Activated naive CD8-positive, alpha-beta T cell treated with anti-CD3 and anti-CD28 coated beads for 36 hours (primary cell): ENCODE measurements at regions not wholly inside any gene's neighbourhood (a gene's known extent, or its start where the extent isn't known, plus 50 kb on each side); places are given as distances from the start of the nearest gene placed in this dataset.

Experiments
- DNase-seq: peaks from one replicate; pipeline ENCODE4 v3.0.0; 2021
- H3K27ac Mint-ChIP-seq: one replicate; pipeline ENCODE4 v1.8.0; 2022; ENCODE audit warnings: mild to moderate bottlenecking, moderate library complexity, mixed read lengths
- H3K27me3 Mint-ChIP-seq: one replicate; pipeline ENCODE4 v1.8.0; 2022; ENCODE audit warnings: mild to moderate bottlenecking, mixed read lengths
- H3K36me3 Mint-ChIP-seq: one replicate; pipeline ENCODE4 v1.8.0; 2021; ENCODE audit warnings: mild to moderate bottlenecking, mixed read lengths
- H3K4me1 Mint-ChIP-seq: one replicate; pipeline ENCODE4 v1.8.0; 2021; ENCODE audit warnings: mixed read lengths
- H3K4me3 Mint-ChIP-seq: one replicate; pipeline ENCODE4 v1.8.0; 2022; ENCODE audit warnings: mild to moderate bottlenecking, moderate library complexity, mixed read lengths
- H3K9me3 Mint-ChIP-seq: one replicate; pipeline ENCODE4 v1.8.0; 2022; ENCODE audit warnings: mixed read lengths

DNA sequence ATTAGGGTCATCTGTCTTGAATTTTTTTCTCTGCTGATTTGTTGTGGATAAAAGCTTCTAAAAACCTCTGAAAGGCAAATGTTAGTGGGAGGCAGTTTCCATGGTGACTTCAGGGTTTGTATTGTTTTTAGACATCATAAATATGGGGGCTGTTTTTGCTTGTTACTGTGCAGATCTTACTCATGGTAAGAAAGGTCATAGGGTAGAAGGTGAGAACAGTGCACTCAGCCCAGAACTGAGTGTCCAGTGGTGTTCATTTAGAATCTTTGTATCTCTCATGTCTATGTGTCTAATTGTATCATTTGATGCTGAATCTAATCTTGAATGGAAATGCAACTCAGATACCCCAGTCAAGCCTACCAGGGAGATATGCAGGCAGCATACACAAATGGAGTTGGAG lies 609.8 kb downstream of the ZNF674 start:
- Mint-ChIP-seq H3K27ac (no peak overlapping the region), H3K36me3 (no peaks in the 10 kb centered on the region), H3K4me3 (no peak overlapping the region), H3K9me3 (peaks cover 1% of the 10 kb centered on the region), H3K4me1 (peaks cover 2% of the 10 kb centered on the region), H3K27me3 (no peaks in the 10 kb centered on the region)
- no peak for DNase-seq

DNA sequence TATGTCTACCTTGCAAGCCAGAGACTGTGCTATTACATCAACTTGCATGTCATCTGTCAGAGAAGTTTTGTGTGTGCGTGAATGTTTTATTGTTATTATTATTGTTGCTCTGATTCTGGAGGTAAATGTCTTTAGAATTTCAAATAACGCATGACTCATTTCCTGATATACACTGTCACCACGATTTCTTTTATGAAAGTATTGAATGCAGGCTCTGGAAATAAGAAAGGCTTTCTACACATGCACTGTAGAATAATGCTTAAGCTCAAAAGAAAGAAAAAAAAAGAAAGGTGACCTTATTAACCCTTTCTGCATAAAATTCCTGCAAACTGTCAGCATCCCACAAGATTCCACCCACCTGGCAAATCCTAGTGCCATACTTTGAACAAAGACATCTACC lies 632.9 kb downstream of the ZNF674 start:
- Mint-ChIP-seq H3K27ac (no peak overlapping the region), H3K9me3 (no peaks in the 10 kb centered on the region), H3K4me3 (no peak overlapping the region), H3K36me3 (no peaks in the 10 kb centered on the region), H3K27me3 (no peaks in the 10 kb centered on the region), H3K4me1 (no peaks in the 10 kb centered on the region)
- DNase-seq, result no peak

DNA sequence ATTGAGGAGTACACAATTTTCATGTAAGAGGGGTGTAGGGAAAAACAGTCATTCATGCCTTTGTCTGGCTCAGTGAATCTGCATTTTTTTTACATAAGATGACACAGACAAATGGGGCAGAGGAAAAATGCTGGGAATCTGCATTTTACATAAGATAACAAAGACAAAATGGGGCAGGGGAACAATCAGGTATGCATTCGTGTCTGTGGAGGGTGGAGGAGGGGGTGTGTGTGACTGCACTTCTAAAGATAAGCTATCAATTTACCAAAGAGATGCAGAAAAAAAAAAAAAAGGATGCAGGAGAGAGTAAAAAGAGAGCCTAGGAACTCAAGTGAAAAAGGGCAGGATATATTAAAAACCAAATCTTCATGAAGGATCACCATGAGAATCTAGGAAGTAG lies 637.4 kb downstream of the ZNF674 start:
- no peaks in the 10 kb centered on the region for H3K36me3 Mint-ChIP-seq
- no peaks in the 10 kb centered on the region for H3K4me1 Mint-ChIP-seq
- H3K27me3 Mint-ChIP-seq, result no peaks in the 10 kb centered on the region
- H3K27ac Mint-ChIP-seq, result no peak overlapping the region
- H3K9me3 Mint-ChIP-seq, result no peaks in the 10 kb centered on the region
- H3K4me3 Mint-ChIP-seq, result no peak overlapping the region
- DNase-seq, result no peak

DNA sequence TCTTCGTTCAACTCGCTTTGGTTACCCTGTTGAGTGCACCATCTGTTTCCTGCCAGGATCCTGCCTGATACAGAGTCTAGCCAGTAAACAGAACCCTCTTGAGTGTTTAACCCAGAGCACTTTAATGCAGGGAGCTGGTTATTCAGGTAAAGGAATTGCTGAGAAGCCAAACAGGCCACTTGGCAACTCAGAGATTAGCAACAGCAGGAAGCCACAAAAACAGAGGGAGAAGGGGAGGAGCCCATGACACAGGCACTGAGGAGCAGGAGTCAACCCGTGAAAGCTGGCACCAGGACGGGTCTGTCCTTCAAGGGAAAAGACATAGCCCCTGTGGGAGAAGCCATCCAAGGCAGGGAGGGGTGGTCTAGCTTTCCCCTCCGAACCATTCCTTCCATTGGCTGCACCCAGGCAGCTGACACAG lies 641.4 kb downstream of the ZNF674 start:
- Mint-ChIP-seq H3K9me3 (no peaks in the 10 kb centered on the region), H3K27me3 (peaks cover 3% of the 10 kb centered on the region), H3K27ac (no peak overlapping the region), H3K36me3 (no peaks in the 10 kb centered on the region), H3K4me1 (no peaks in the 10 kb centered on the region), H3K4me3 (no peak overlapping the region)
- no peak for DNase-seq

DNA sequence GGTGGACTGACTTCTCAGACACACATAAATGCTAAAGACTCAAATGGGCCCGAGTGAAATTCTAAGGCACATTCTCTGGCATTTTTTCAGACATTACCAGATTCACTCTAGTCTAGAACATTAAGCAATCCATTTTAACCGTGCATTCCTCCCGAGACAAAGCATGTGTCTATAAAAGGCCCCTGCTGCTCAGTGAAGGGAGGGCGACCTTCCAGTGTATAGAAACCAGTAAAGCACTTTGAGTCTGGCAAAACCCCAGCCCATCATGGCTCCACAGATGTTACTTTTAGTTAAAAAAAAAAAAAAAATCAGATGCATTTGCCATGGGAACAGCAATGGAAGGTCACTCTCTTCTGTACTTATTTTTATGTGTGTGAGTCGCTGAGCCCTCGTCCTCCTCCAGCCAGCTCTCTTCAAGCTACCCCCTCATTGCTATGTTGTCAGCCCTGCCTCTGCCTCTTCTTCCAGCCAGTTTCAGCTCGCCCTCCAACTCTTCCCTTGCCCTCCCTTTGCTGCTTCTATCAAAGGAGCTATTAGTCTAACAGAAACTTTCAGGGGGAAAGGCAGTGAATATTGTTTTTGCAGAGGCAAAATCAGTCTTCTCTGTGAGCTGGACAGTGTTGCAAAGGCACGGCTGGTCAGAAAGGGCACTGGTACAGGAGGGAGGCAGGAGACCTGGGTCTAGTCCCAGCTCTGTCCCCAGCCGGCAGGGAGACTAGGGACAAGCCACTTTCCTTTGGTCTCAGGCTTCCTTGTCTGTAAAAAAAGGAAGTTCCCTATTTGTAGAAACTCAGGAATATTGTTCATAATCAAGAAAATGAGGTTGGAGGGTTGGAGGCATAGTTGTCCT lies 644.2 kb downstream of the ZNF674 start:
- Mint-ChIP-seq H3K4me3 (no peak overlapping the region), H3K36me3 (no peaks in the 10 kb centered on the region), H3K27me3 (peaks cover 3% of the 10 kb centered on the region), H3K4me1 (no peaks in the 10 kb centered on the region), H3K27ac (no peak overlapping the region), H3K9me3 (no peaks in the 10 kb centered on the region)
- no peak for DNase-seq

DNA sequence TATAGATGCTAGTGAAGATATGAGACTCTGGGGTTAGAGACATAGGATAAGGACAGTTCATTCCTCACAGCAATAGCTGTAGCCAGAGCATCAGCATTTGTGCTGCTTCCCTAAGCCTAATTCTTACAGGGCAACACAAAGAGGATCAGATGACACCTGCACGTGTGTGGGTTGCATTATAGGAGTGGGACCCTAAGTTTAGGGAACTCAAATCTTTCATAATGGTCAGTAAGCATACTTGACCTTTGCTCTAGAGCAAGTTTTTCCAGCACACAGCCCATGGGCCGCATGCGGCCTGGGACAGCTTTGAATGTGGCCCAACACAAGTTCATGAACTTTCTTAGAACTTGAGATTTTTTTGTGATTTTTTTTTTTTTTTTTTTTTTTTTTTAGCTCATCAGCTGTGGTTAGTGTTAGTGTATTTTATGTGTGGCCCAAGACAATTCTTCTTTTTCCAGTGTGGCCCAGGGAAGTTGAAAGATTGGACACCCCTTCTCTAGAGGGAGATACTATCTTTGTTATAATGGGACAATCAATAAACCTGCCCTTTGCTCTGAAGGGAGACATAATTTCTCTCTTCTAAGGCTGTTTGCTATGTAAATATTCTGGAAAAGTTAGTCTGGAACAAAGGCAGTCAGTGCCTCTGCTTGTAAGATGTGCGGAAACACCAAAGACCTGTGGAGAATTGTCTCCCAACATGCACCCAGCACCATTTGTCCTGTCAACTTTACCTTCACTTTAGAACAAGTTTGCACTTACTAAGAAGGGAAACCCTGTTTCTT lies 650.2 kb downstream of the ZNF674 start:
- Mint-ChIP-seq H3K27me3 (peaks cover 3% of the 10 kb centered on the region), H3K4me1 (no peaks in the 10 kb centered on the region), H3K36me3 (no peaks in the 10 kb centered on the region), H3K9me3 (no peaks in the 10 kb centered on the region), H3K27ac (no peak overlapping the region), H3K4me3 (no peak overlapping the region)
- no peak for DNase-seq

DNA sequence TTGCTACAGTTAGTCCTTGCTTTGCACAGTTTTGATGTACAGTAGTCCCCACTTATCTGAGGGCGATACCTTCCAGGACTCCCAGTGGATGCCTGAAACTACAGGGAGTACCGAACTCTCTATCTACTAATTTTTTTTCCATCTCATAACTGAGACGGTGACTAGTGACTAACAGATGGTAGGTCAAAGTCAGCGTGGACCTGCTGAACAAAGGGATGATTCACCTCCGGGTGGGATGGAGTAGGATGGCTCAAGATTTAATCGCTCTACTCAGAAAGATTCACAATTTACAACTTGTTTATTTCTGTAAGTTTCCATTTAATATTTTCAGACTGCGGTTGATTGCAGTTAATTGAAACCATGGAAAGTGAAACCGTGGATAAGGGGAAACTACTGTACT lies 655.8 kb downstream of the ZNF674 start:
- H3K4me1 Mint-ChIP-seq, result peaks cover 1% of the 10 kb centered on the region
- H3K36me3 Mint-ChIP-seq, result no peaks in the 10 kb centered on the region
- H3K9me3 Mint-ChIP-seq, result no peaks in the 10 kb centered on the region
- H3K27me3 Mint-ChIP-seq, result no peaks in the 10 kb centered on the region
- DNase-seq, result no peak
- H3K4me3 Mint-ChIP-seq, result no peak overlapping the region
- H3K27ac Mint-ChIP-seq, result no peak overlapping the region

DNA sequence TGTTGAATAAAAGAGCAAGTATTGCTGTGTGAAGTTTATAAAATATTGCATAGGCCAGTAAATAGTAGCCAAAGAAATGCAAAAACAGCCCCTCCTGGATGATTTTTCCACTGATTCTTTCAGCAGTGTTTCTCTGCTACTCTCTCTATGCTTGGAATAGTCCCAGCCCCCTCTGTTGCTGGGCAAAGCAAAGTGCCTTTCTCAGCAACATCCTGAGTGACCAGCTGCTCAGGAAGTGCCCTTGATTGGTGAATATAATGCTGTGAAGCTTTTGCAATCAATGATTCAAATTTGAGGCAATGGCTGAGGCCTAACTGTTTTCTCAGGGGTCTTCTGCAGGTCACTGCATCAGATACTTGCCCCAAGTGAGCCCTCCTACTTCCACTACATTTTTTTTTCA lies 656.7 kb downstream of the ZNF674 start:
- Mint-ChIP-seq H3K36me3 (no peaks in the 10 kb centered on the region), H3K9me3 (no peaks in the 10 kb centered on the region), H3K27ac (no peak overlapping the region), H3K27me3 (no peaks in the 10 kb centered on the region), H3K4me1 (peaks cover 1% of the 10 kb centered on the region), H3K4me3 (no peak overlapping the region)
- no peak for DNase-seq

DNA sequence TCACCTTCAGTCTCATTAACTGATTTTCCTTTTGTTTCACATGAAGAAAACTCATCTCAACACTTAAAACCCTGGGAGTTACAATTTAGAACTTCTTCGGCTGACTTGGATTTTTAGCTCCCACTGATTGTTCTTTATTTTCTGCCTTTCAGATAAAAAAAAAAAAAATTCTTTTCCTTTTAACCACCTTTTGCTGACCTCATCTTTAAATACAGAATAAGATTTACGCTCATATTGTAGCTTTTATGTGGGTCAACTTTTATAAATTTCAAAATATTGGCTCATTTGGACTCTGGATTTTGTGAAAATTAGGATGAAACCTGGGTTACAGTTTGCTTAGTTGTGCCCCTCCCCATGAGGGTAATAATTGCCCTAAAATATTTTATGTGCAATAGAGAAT lies 659.3 kb downstream of the ZNF674 start:
- no peaks in the 10 kb centered on the region for H3K36me3 Mint-ChIP-seq

DNA sequence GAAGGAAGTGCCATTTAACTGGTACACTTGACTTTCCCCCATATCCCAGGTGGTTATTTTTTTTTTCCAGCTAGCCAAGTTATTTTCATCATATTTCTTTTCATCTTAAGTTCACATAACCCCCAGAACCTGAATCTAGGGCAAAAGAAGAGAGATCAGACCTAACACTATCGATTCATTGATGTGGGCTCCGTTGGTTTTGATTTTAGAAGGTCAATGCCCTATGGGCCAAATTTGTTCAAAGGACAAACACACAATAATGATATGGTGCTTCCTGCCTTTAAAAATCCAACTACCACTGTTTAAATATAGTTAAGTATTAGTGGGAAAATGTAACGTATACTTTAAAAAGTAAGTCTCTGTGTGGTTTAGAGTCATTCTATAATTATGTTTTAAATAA lies 665.7 kb downstream of the ZNF674 start:
- Mint-ChIP-seq H3K27ac (no peak overlapping the region), H3K4me1 (peaks cover 1% of the 10 kb centered on the region), H3K36me3 (no peaks in the 10 kb centered on the region), H3K9me3 (no peaks in the 10 kb centered on the region), H3K27me3 (no peaks in the 10 kb centered on the region), H3K4me3 (no peak overlapping the region)
- no peak for DNase-seq

More for the DNA sequence above, 659.3 kb downstream of the ZNF674 start:
- peaks cover 3% of the 10 kb centered on the region for H3K4me1 Mint-ChIP-seq
- H3K9me3 Mint-ChIP-seq, result no peaks in the 10 kb centered on the region
- no peaks in the 10 kb centered on the region for H3K27me3 Mint-ChIP-seq
- no peak overlapping the region for H3K4me3 Mint-ChIP-seq
- H3K27ac Mint-ChIP-seq, result no peak overlapping the region
- no peak for DNase-seq

DNA sequence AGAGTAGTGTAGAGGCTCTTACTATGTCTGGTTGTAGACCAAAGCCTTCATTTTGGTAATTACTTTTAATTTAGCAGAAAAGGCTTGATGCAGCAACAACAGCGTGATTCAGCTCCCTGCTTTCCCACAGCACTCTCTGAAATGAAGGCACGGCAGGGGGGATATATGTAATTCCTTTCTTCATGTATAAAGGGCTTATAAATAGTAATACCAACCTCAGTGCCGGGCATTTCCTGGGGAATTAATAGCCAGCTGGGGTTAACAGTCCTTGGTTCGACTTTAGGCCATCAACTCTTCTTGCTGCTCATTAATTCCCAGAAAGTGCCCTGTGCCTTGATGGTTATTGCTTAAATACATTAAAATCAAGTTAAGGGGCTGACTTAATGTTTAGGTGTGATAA lies 669.0 kb downstream of the ZNF674 start:
- Mint-ChIP-seq H3K9me3 (no peaks in the 10 kb centered on the region), H3K4me1 (peaks cover 10% of the 10 kb centered on the region), H3K36me3 (no peaks in the 10 kb centered on the region), H3K4me3 (no peak overlapping the region), H3K27ac (no peak overlapping the region), H3K27me3 (no peaks in the 10 kb centered on the region)
- DNase-seq, result no peak

DNA sequence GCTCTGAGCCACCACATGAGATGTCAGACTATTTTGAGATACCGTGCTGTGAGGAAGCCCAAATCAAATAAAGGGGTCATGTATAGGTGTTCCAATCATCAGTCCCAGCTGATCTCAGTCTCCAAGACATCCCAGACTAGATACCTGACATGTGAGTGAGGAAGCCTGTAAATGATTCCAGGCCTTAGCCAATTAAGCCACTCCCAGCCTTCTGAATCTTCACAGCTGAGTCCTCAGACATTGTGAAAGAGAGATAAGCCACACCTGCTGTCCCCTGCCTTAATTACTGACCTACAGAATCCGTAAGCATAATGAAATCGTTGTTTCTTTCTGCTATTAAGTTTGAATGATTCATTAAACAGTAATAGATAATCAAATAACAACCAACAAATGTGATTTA lies 671.4 kb downstream of the ZNF674 start:
- DNase-seq, result no peak
- Mint-ChIP-seq H3K9me3 (no peaks in the 10 kb centered on the region), H3K4me1 (peaks cover 10% of the 10 kb centered on the region), H3K4me3 (no peak overlapping the region), H3K36me3 (no peaks in the 10 kb centered on the region), H3K27ac (no peak overlapping the region), H3K27me3 (no peaks in the 10 kb centered on the region)

DNA sequence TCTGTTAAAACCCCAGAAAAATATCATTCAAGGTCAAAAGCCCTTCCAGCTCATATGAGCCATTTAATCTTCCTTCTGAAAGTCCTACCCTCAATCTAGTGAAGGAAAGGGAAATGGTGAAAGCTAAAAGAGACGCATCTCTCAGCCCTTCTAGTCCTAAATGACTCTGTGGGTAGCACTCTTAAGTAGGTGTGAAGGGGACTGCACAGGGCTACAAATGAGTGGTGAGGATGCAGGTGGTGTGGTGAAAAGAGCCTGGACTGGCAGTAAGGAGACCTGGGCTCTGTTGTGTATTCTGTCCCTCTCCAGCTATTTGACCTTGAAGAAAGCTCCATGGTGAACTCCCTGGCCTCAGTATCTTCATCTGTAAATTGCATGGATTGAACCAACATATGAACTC lies 671.8 kb upstream of the DIPK2B start:
- Mint-ChIP-seq H3K9me3 (no peaks in the 10 kb centered on the region), H3K4me1 (peaks cover 14% of the 10 kb centered on the region), H3K36me3 (no peaks in the 10 kb centered on the region), H3K27ac (no peak overlapping the region), H3K27me3 (no peaks in the 10 kb centered on the region), H3K4me3 (no peak overlapping the region)
- no peak for DNase-seq

DNA sequence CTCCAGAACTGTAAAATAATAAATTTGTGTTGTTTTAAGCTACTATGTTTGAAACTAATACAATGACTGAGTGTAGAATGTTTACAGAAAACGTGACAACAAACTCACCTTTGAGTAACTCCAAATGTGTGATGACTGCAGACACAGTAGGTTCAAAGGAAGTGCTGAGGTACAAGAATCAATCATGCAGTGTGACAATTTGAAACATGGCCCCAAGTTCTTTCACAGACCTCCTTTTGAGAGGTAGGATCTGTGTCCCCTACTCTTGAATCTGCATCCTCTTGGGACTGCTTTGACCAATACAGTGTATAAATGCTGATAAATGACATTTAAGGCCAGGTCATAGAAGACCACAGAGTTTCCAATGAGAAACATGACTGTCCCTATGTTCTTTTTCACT lies 667.7 kb upstream of the DIPK2B start:
- Mint-ChIP-seq H3K36me3 (no peaks in the 10 kb centered on the region), H3K4me3 (no peak overlapping the region), H3K9me3 (no peaks in the 10 kb centered on the region), H3K4me1 (peaks cover 14% of the 10 kb centered on the region), H3K27me3 (no peaks in the 10 kb centered on the region), H3K27ac (no peak overlapping the region)
- no peak for DNase-seq

DNA sequence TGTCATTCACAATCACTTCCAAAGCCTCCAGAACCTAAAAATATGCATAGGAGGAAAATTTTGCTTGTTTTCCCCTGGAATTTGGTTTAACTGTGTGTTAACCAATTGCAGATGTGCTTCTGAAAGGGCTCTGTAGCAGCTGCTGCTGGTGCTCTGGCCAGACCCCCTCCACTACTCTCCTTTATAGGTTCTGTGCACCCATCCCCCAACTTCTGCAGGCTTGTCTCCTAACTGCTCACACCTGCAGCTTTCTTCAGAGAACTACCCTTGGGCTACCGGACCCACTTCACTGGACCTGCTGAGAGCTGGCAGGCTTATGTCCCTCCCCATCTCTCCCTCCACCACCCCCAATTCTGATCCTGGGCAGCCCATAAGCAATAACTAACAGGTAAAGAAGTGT lies 662.1 kb upstream of the DIPK2B start:
- H3K27me3 Mint-ChIP-seq, result peaks cover 5% of the 10 kb centered on the region
- DNase-seq, result no peak
- no peaks in the 10 kb centered on the region for H3K36me3 Mint-ChIP-seq
- no peaks in the 10 kb centered on the region for H3K4me1 Mint-ChIP-seq
- H3K27ac Mint-ChIP-seq, result no peak overlapping the region
- H3K4me3 Mint-ChIP-seq, result no peak overlapping the region
- H3K9me3 Mint-ChIP-seq, result no peaks in the 10 kb centered on the region

DNA sequence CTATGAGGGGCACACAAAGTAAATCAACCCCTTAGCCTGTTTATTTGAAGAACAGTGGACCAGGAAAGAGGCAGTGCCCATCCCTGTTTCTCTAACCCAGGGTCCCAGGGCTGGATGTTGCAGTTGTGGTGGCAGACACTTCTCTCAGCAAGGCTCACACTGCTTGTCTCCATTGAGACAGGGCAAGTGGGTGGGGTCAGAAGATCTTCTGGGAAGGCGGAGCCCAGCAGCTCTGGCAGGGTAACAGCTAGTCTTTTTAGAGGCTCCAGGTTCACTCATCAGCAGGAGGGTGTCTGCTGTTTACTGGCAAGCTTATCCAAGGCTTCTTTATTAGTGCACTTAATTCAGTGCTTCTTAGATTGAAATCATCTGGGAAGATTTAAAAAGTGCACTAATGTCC lies 659.8 kb upstream of the DIPK2B start:
- H3K27me3 Mint-ChIP-seq, result peaks cover 5% of the 10 kb centered on the region
- no peaks in the 10 kb centered on the region for H3K36me3 Mint-ChIP-seq
- no peak overlapping the region for H3K4me3 Mint-ChIP-seq
- H3K9me3 Mint-ChIP-seq, result no peaks in the 10 kb centered on the region
- H3K4me1 Mint-ChIP-seq, result no peaks in the 10 kb centered on the region
- no peak for DNase-seq
- H3K27ac Mint-ChIP-seq, result no peak overlapping the region
